Endothelial cell of umbilical vein (primary cell): ENCODE measurements at regions not wholly inside any gene's neighbourhood (a gene's known extent, or its start where the extent isn't known, plus 50 kb on each side); places are given as distances from the start of the nearest gene placed in this dataset.
A peak's percentile ranks its signal among the peaks of the same experiment; 100 is the strongest.
"Not testable (repeated sequence)": the region's sequence is repeated elsewhere in the genome, so short reads cannot be mapped to it uniquely, and the experiment has no call there.

ENCODE experiments used
- BruUV-seq: library from RNA; stranded (reverse); fragments of 400-500 nt; replicated peaks from 2 replicates; lab custom pipeline; 2021; lab: Mats Ljungman, UMichigan
- CTCF ChIA-PET: fragments of 300-600, 350-600 bp; sonication (Branson Sonifier 250); formaldehyde crosslinking; loops from one replicate; lab custom pipeline; 2021; ENCODE audit warnings: antibody characterized with exemption, inconsistent platforms; lab: Charles Lee
- POLR2A ChIA-PET: fragments of 300-600, 350-600 bp; sonication (Branson Sonifier 250); formaldehyde crosslinking; loops from one replicate; lab custom pipeline; 2021; ENCODE audit warnings: antibody characterized with exemption, inconsistent platforms; lab: Charles Lee
- DNase-seq: peaks from one replicate; pipeline ENCODE4 v3.0.0-alpha.2; 2011; ENCODE audit warnings: low read depth, low spot score
- FAIRE-seq: peaks from 2 replicates; lab custom pipeline; 2011; peaks lifted over from hg19 to GRCh38; lab: Jason Lieb, UNC
- H2AFZ ChIP-seq: 2 replicates; pipeline ENCODE4 v1.6.0; 2012; ENCODE audit warnings: low read depth, low read length, control low read depth, inconsistent platforms
- H3K27ac ChIP-seq: 2 replicates; pipeline ENCODE4 v1.5.1; 2011; ENCODE audit warnings: low read depth, mild to moderate bottlenecking, control low read depth, low read length, moderate library complexity; ENCODE audit not compliant: insufficient read depth
- H3K27me3 ChIP-seq, 2 experiments: 2 replicates each; pipeline versions ENCODE4 v1.6.0 to v1.6.1; 2011; ENCODE audit warnings: low read length in 2 of 2, mixed read lengths in 1 of 2; ENCODE audit not compliant: control insufficient read depth in 2 of 2, insufficient read depth in 2 of 2
- H3K36me3 ChIP-seq, 2 experiments: 2 replicates in 1 of 2; 3 replicates in 1 of 2; pipeline ENCODE4 v1.5.1; 2011; ENCODE audit warnings: low read length in 2 of 2, mild to moderate bottlenecking in 1 of 2, moderate library complexity in 1 of 2; ENCODE audit not compliant: control insufficient read depth in 2 of 2, insufficient read depth in 2 of 2; ENCODE audit errors: extremely low read depth in 1 of 2
- H3K4me1 ChIP-seq: 3 replicates; pipeline ENCODE4 v1.5.1; 2011; ENCODE audit warnings: mild to moderate bottlenecking, low read length; ENCODE audit not compliant: control insufficient read depth, insufficient read depth; ENCODE audit errors: extremely low read depth
- H3K4me2 ChIP-seq: 2 replicates; pipeline ENCODE4 v1.6.1; 2011; ENCODE audit warnings: low read length, control low read depth, mixed read lengths; ENCODE audit not compliant: insufficient read depth
- H3K4me3 ChIP-seq, 3 experiments: fragments of 200-600 bp in 1 of 3; sonication (generic), shearing (Covaris generic) in 1 of 3; replicated peaks in 1 of 3; 2 replicates each; pipeline ENCODE4 v1.5.1; 2011 to 2016; ENCODE audit warnings: control low read depth in 3 of 3, low read length in 3 of 3, mild to moderate bottlenecking in 2 of 3, inconsistent platforms in 1 of 3, low read depth in 1 of 3, moderate library complexity in 1 of 3; ENCODE audit not compliant: insufficient read depth in 1 of 3
- H3K79me2 ChIP-seq: 2 replicates; pipeline ENCODE4 v1.6.0; 2012; ENCODE audit warnings: low read length, inconsistent platforms; ENCODE audit not compliant: control insufficient read depth, insufficient read depth
- H3K9ac ChIP-seq: replicated peaks from 2 replicates; pipeline ENCODE3; 2011; ENCODE audit warnings: low read length, control low read depth; ENCODE audit not compliant: insufficient read depth; ENCODE audit errors: extremely low read depth
- H3K9me1 ChIP-seq: replicated peaks from 3 replicates; pipeline ENCODE4 v1.6.0; 2011; ENCODE audit warnings: mild to moderate bottlenecking, low read length; ENCODE audit not compliant: control insufficient read depth, insufficient read depth; ENCODE audit errors: extremely low read depth
- H3K9me3 ChIP-seq: replicated peaks from 2 replicates; pipeline ENCODE4 v1.5.1; 2012; ENCODE audit warnings: low read length, inconsistent platforms; ENCODE audit not compliant: control insufficient read depth, insufficient read depth
- H4K20me1 ChIP-seq: replicated peaks from 2 replicates; pipeline ENCODE3; 2011; ENCODE audit warnings: mild to moderate bottlenecking, low read length; ENCODE audit not compliant: control insufficient read depth, insufficient read depth; ENCODE audit errors: extremely low read depth
- EZH2 ChIP-seq: IDR thresholded peaks from 2 replicates; pipeline ENCODE4 v1.6.1; 2012; ENCODE audit warnings: borderline replicate concordance, low read depth, mild to moderate bottlenecking, moderate library complexity, low read length, inconsistent platforms; ENCODE audit not compliant: severe bottlenecking
- FOS ChIP-seq: IDR thresholded peaks from 2 replicates; pipeline ENCODE4 v1.6.1; 2011; ENCODE audit warnings: mild to moderate bottlenecking, low read length, moderate library complexity, borderline replicate concordance; ENCODE audit not compliant: insufficient read depth
- GATA2 ChIP-seq: IDR thresholded peaks from 2 replicates; pipeline ENCODE4 v1.7.0; 2011; ENCODE audit warnings: low read depth, mild to moderate bottlenecking, moderate library complexity, mixed read lengths, low read length; ENCODE audit not compliant: insufficient read length, insufficient read depth
- JUN ChIP-seq: IDR thresholded peaks from 2 replicates; pipeline ENCODE4 v1.6.1; 2011; ENCODE audit warnings: borderline replicate concordance, low read depth; ENCODE audit not compliant: insufficient read length, insufficient read depth
- MYC ChIP-seq: IDR thresholded peaks from one replicate; pipeline ENCODE4 v1.6.1; 2011; ENCODE audit warnings: mild to moderate bottlenecking, low read depth, low read length
- POLR2A ChIP-seq: IDR thresholded peaks from 2 replicates; pipeline ENCODE4 v1.6.1; 2012; ENCODE audit warnings: low read depth, mild to moderate bottlenecking, control low read depth, low read length
- POLR2AphosphoS5 ChIP-seq: IDR thresholded peaks from 2 replicates; pipeline ENCODE4 v1.6.1; 2012; ENCODE audit warnings: low read depth, mild to moderate bottlenecking, control low read depth, low read length, moderate library complexity; ENCODE audit not compliant: insufficient read depth
- dilution Hi-C: fragments of 300-500 bp; cut with MboI; formaldehyde crosslinking; loops from one replicate; pipeline ENCODE4 v1.15.0; 2019; ENCODE audit warnings: low sequenced_read_pairs; ENCODE audit not compliant: extremely low pct_ligation_motif_present
- intact Hi-C: fragments of 100-400 bp; cut with micrococcal nuclease; formaldehyde crosslinking; loops from one replicate; pipeline ENCODE4 v1.10.0; 2022
- TF ChIP-seq, protein P1 (sequence below), 2 donors: IDR thresholded peaks; 1 replicate in 1 of 2; 2 replicates in 1 of 2; pipeline ENCODE4 v1.5.1; 2011; ENCODE audit warnings: low read length in 2 of 2, mild to moderate bottlenecking in 2 of 2, moderate library complexity in 2 of 2, control low read depth in 1 of 2, inconsistent platforms in 1 of 2, low read depth in 1 of 2; ENCODE audit not compliant: insufficient read depth in 1 of 2; ENCODE audit errors: extremely low read depth in 1 of 2
- TF ChIP-seq, protein P2 (sequence below): IDR thresholded peaks from 2 replicates; pipeline ENCODE4 v1.6.1; 2011; ENCODE audit not compliant: insufficient read depth, insufficient read length

DNA sequence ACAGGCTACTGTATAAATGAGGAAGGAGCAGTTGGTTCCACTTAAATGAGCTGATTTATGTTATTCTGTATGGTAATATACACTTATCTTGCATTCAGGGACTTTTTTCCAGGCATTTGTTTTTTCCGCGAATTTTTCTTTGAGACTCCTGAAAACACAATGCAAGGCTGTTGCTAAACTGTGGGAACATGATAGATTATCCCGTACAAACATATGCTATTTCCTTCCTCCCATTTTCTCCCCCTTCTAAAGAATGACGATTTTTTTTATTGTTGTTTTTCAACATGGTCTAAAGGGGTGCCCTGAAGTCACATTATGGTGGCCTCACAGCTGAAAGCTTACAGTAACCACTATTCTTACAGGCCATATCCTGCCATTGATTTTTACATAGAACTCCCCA, 523.9 kb upstream of the NRP1 start:
- FAIRE-seq = no peak
- no peak overlapping the region for H3K4me3 ChIP-seq
- no peaks in the 10 kb centered on the region for H3K9me1 ChIP-seq
- no TSS peak for BruUV-seq
- intact Hi-C loops (loop anchor here (5.0 kb wide), 1 partner anchor 526 kb away; the partner anchor contains the start of gene NRP1), dilution Hi-C loops (no loop called here)
- H4K20me1 ChIP-seq = no peaks in the 10 kb centered on the region
- peak overlapping the region; percentile 23 for H3K27ac ChIP-seq
- H3K27me3 ChIP-seq = peaks cover 0 to 2% of the 10 kb centered on the region in 2 experiments
- ChIA-PET POLR2A (no interaction called here), CTCF (interaction anchor here (0.9 kb wide), 1 partner anchor 14 kb away, joined by 3 read pairs; no protein-coding TSS in a partner anchor)
- H3K4me1 ChIP-seq = peaks cover 6% of the 10 kb centered on the region
- no peak overlapping the region for H3K9ac ChIP-seq
- peak; percentile 94 for DNase-seq
- no peaks in the 10 kb centered on the region for H3K36me3 ChIP-seq
- TF ChIP-seq JUN (no peak), POLR2A (no peak), GATA2 (no peak), EZH2 (no peak), POLR2AphosphoS5 (no peak), FOS (no peak), MYC (no peak)
- TF ChIP-seq, protein P1, sequence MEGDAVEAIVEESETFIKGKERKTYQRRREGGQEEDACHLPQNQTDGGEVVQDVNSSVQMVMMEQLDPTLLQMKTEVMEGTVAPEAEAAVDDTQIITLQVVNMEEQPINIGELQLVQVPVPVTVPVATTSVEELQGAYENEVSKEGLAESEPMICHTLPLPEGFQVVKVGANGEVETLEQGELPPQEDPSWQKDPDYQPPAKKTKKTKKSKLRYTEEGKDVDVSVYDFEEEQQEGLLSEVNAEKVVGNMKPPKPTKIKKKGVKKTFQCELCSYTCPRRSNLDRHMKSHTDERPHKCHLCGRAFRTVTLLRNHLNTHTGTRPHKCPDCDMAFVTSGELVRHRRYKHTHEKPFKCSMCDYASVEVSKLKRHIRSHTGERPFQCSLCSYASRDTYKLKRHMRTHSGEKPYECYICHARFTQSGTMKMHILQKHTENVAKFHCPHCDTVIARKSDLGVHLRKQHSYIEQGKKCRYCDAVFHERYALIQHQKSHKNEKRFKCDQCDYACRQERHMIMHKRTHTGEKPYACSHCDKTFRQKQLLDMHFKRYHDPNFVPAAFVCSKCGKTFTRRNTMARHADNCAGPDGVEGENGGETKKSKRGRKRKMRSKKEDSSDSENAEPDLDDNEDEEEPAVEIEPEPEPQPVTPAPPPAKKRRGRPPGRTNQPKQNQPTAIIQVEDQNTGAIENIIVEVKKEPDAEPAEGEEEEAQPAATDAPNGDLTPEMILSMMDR (IDR thresholded peaks at IDR 0.05; ENCODE audit: extremely low read depth in 1 of 2, insufficient read depth in 1 of 2, low read depth in 1 of 2, low read length in 2 of 2) = no peak
- TF ChIP-seq, protein P2, sequence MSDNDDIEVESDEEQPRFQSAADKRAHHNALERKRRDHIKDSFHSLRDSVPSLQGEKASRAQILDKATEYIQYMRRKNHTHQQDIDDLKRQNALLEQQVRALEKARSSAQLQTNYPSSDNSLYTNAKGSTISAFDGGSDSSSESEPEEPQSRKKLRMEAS = no peak
- no peaks in the 10 kb centered on the region for H3K79me2 ChIP-seq
- H3K9me3 ChIP-seq = no peaks in the 10 kb centered on the region
- no peak overlapping the region for H3K4me2 ChIP-seq
- H2AFZ ChIP-seq = no peak overlapping the region

DNA sequence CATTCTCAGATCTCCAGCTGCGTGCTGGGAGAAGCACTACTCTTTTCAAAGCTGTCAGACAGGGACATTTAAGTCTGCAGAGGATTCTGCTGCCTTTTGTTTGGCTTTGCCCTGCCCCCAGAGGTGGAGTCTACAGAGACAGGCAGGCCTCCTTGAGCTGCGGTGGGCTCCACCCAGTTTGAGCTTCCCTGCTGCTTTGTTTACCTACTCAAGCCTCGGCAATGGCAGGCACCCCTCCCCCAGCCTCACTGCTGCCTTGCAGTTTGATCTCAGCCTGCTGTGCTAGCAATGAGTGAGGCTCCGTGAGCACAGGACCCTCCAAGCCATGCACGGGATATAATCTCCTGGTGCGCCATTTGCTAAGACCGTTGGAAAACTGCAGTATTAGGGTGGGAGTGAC, 518.8 kb upstream of the NRP1 start:
- H3K9ac ChIP-seq, H3K4me2 ChIP-seq, H3K27ac ChIP-seq, H3K27me3 ChIP-seq, H3K9me3 ChIP-seq, intact Hi-C loops, CTCF ChIA-PET, H3K79me2 ChIP-seq, H3K4me3 ChIP-seq, H3K4me1 ChIP-seq, BruUV-seq, POLR2A ChIA-PET, H2AFZ ChIP-seq, H4K20me1 ChIP-seq, H3K36me3 ChIP-seq, FAIRE-seq, H3K9me1 ChIP-seq, dilution Hi-C loops, DNase-seq: not testable (repeated sequence)
